H1 (cell line): ENCODE measurements at regions not wholly inside any gene's neighbourhood (a gene's known extent, or its start where the extent isn't known, plus 50 kb on each side); places are given as distances from the start of the nearest gene placed in this dataset.

Experiments used
- CTCF ChIA-PET: fragments of 300-600 bp; sonication (Branson Sonifier 250); formaldehyde crosslinking; loops from one replicate; lab custom pipeline; 2021; ENCODE audit not compliant: partially characterized antibody; lab: Charles Lee
- POLR2A ChIA-PET: fragments of 300-600 bp; sonication (Branson Sonifier 250); formaldehyde crosslinking; loops from one replicate; lab custom pipeline; 2021; ENCODE audit warnings: inconsistent platforms; ENCODE audit not compliant: partially characterized antibody; lab: Charles Lee
- DNase-seq, 2 experiments: peaks; one replicate each; pipeline versions ENCODE4 v3.0.0 to v3.0.0-alpha.2; 2010 to 2022; ENCODE audit warnings: low spot score in 2 of 2, low read depth in 1 of 2, mixed read lengths in 1 of 2
- FAIRE-seq: peaks from 2 replicates; lab custom pipeline; 2011; peaks lifted over from hg19 to GRCh38; lab: Jason Lieb, UNC
- H2AFZ ChIP-seq: 2 replicates; pipeline ENCODE4 v1.8.1; 2012; ENCODE audit warnings: low read length, inconsistent platforms
- H2AK5ac ChIP-seq: 2 replicates; pipeline ENCODE4 v1.6.1; 2013; ENCODE audit warnings: low read depth, low read length
- H2BK120ac ChIP-seq: replicated peaks from 2 replicates; pipeline ENCODE3; 2013; ENCODE audit warnings: low read depth, low read length, inconsistent platforms
- H2BK12ac ChIP-seq: 2 replicates; pipeline ENCODE4 v1.6.1; 2013; ENCODE audit warnings: low read depth, low read length
- H2BK15ac ChIP-seq: 2 replicates; pipeline ENCODE4 v1.6.1; 2013; ENCODE audit warnings: low read length
- H2BK20ac ChIP-seq: 2 replicates; pipeline ENCODE4 v1.6.1; 2013; ENCODE audit warnings: low read length
- H2BK5ac ChIP-seq: 2 replicates; pipeline ENCODE4 v1.6.1; 2013; ENCODE audit warnings: low read depth, low read length
- H3K14ac ChIP-seq: 2 replicates; pipeline ENCODE4 v1.6.1; 2013; ENCODE audit warnings: inconsistent platforms; ENCODE audit not compliant: insufficient read length
- H3K18ac ChIP-seq: 2 replicates; pipeline ENCODE4 v1.6.1; 2013; ENCODE audit warnings: low read length; ENCODE audit errors: extremely low read depth
- H3K23ac ChIP-seq: 2 replicates; pipeline ENCODE4 v1.6.1; 2013; ENCODE audit warnings: inconsistent platforms; ENCODE audit not compliant: insufficient read length
- H3K23me2 ChIP-seq: 2 replicates; pipeline ENCODE4 v1.6.1; 2013; ENCODE audit warnings: low read depth, low read length
- H3K27ac ChIP-seq: 2 replicates; pipeline ENCODE4 v1.6.1; 2011; ENCODE audit warnings: low read depth, low read length, inconsistent platforms
- H3K27me3 ChIP-seq, 4 experiments: replicated peaks in 1 of 4; 1 replicate in 1 of 4; 2 replicates in 3 of 4; pipeline versions ENCODE4 v1.6.1 to v1.8.1; 2011 to 2013; ENCODE audit warnings: low read length in 3 of 4, mild to moderate bottlenecking in 3 of 4, inconsistent platforms in 2 of 4, mixed read lengths in 2 of 4, moderate library complexity in 1 of 4; ENCODE audit not compliant: control insufficient read depth in 3 of 4, insufficient read depth in 3 of 4; ENCODE audit errors: extremely low read depth in 1 of 4
- H3K36me3 ChIP-seq, 4 experiments: 2 replicates each; pipeline versions ENCODE4 v1.6.1 to v1.8.1; 2011 to 2013; ENCODE audit warnings: mild to moderate bottlenecking in 4 of 4, low read length in 3 of 4, moderate library complexity in 2 of 4, control low read depth in 1 of 4, inconsistent platforms in 1 of 4; ENCODE audit not compliant: insufficient read depth in 4 of 4, control insufficient read depth in 2 of 4
- H3K4ac ChIP-seq: replicated peaks from 2 replicates; pipeline ENCODE3; 2013; ENCODE audit warnings: low read length, low read depth, mixed read lengths, inconsistent platforms; ENCODE audit not compliant: insufficient read length
- H3K4me1 ChIP-seq, 4 experiments: replicated peaks in 1 of 4; 1 replicate in 1 of 4; 2 replicates in 3 of 4; pipeline versions ENCODE4 v1.6.1 to v1.8.1; 2011 to 2013; ENCODE audit warnings: low read length in 3 of 4, inconsistent platforms in 2 of 4, mixed read lengths in 1 of 4; ENCODE audit not compliant: insufficient read depth in 4 of 4, control insufficient read depth in 3 of 4
- H3K4me2 ChIP-seq, 2 experiments: 2 replicates each; pipeline versions ENCODE4 v1.6.1 to v1.8.1; 2011 to 2013; ENCODE audit warnings: low read depth in 2 of 2, low read length in 2 of 2, control low read depth in 1 of 2, inconsistent platforms in 1 of 2, mild to moderate bottlenecking in 1 of 2; ENCODE audit not compliant: insufficient read depth in 1 of 2
- H3K4me3 ChIP-seq, 4 experiments: fragments of 200-600, 300-600 bp in 1 of 4; sonication (generic), shearing (Covaris generic), sonication (Bioruptor Twin) in 1 of 4; 2 replicates each; pipeline versions ENCODE4 v1.5.1 to v1.8.1; 2011 to 2016; ENCODE audit warnings: low read length in 4 of 4, low read depth in 3 of 4, control low read depth in 2 of 4, inconsistent platforms in 2 of 4, mild to moderate bottlenecking in 2 of 4, mixed read lengths in 1 of 4, moderate library complexity in 1 of 4; ENCODE audit not compliant: insufficient read depth in 2 of 4; ENCODE audit errors: extremely low read depth in 1 of 4
- H3K56ac ChIP-seq: replicated peaks from 2 replicates; pipeline ENCODE3; 2013; ENCODE audit warnings: low read depth, mild to moderate bottlenecking, mixed read lengths, low read length, inconsistent platforms; ENCODE audit not compliant: insufficient read length
- H3K79me1 ChIP-seq: 2 replicates; pipeline ENCODE4 v1.6.1; 2013; ENCODE audit warnings: low read depth, low read length, control low read depth
- H3K79me2 ChIP-seq, 2 experiments: 2 replicates each; pipeline versions ENCODE4 v1.6.1 to v1.8.1; 2012 to 2013; ENCODE audit warnings: low read length in 2 of 2, mild to moderate bottlenecking in 2 of 2, inconsistent platforms in 1 of 2; ENCODE audit not compliant: insufficient read depth in 2 of 2, control insufficient read depth in 1 of 2
- H3K9ac ChIP-seq, 4 experiments: replicated peaks in 1 of 4; 1 replicate in 1 of 4; 2 replicates in 3 of 4; pipeline versions ENCODE4 v1.6.1 to v1.8.1; 2011 to 2013; ENCODE audit warnings: low read depth in 3 of 4, low read length in 3 of 4, control low read depth in 2 of 4, mild to moderate bottlenecking in 2 of 4, moderate library complexity in 2 of 4, inconsistent platforms in 1 of 4; ENCODE audit errors: extremely low read depth in 1 of 4
- H3K9me3 ChIP-seq, 2 experiments: 2 replicates each; pipeline versions ENCODE4 v1.6.1 to v1.8.1; 2012 to 2013; ENCODE audit warnings: mild to moderate bottlenecking in 2 of 2, moderate library complexity in 2 of 2, control low read depth in 1 of 2, inconsistent platforms in 1 of 2, low read depth in 1 of 2, low read length in 1 of 2, mixed read lengths in 1 of 2; ENCODE audit not compliant: insufficient read depth in 2 of 2
- H4K20me1 ChIP-seq, 2 experiments: replicated peaks in 1 of 2; 2 replicates each; pipeline versions ENCODE3 to v1.8.1; 2011 to 2013; ENCODE audit warnings: inconsistent platforms in 2 of 2, low read length in 2 of 2, mild to moderate bottlenecking in 1 of 2; ENCODE audit not compliant: insufficient read depth in 2 of 2, control insufficient read depth in 1 of 2
- H4K5ac ChIP-seq: 2 replicates; pipeline ENCODE4 v1.6.1; 2013; ENCODE audit warnings: low read length, low read depth, mixed read lengths, inconsistent platforms; ENCODE audit not compliant: insufficient read length
- H4K8ac ChIP-seq: 2 replicates; pipeline ENCODE4 v1.8.0; 2013; ENCODE audit warnings: mild to moderate bottlenecking, moderate library complexity, low read length, inconsistent platforms; ENCODE audit not compliant: insufficient read depth; ENCODE audit errors: extremely low read depth
- H4K91ac ChIP-seq: replicated peaks from 2 replicates; pipeline ENCODE3; 2013; ENCODE audit warnings: low read length, mixed read lengths, inconsistent platforms; ENCODE audit not compliant: insufficient read length
- ASH2L ChIP-seq: fragments of 200-600, 300-600 bp; sonication (generic); IDR thresholded peaks from one replicate; pipeline ENCODE4 v1.7.1; 2017; ENCODE audit warnings: low read length
- BCL11A ChIP-seq, 2 experiments: IDR thresholded peaks; one replicate each; pipeline ENCODE4 v1.6.1; 2011; ENCODE audit warnings: low read depth in 2 of 2, low read length in 2 of 2, mild to moderate bottlenecking in 2 of 2
- CEBPB ChIP-seq: IDR thresholded peaks from 2 replicates; pipeline ENCODE4 v1.6.1; 2012; ENCODE audit warnings: low read depth, low read length
- FOSL1 ChIP-seq: IDR thresholded peaks from 2 replicates; pipeline ENCODE4 v1.6.1; 2011; ENCODE audit warnings: mild to moderate bottlenecking, low read depth, low read length, moderate library complexity; ENCODE audit not compliant: insufficient read depth
- GABPA ChIP-seq: IDR thresholded peaks from 2 replicates; pipeline ENCODE4 v1.6.1; 2011; ENCODE audit warnings: mild to moderate bottlenecking, low read length, moderate library complexity, borderline replicate concordance; ENCODE audit not compliant: insufficient read depth
- JUND ChIP-seq: IDR thresholded peaks from 2 replicates; pipeline ENCODE4 v1.6.1; 2011; ENCODE audit warnings: mild to moderate bottlenecking, improper control_type of control experiment, low read length
- NANOG ChIP-seq: IDR thresholded peaks from 2 replicates; pipeline ENCODE4 v1.6.1; 2011; ENCODE audit warnings: low read length, low read depth, mild to moderate bottlenecking, inconsistent platforms; ENCODE audit not compliant: insufficient read depth, poor library complexity, severe bottlenecking
- POLR2A ChIP-seq, 2 experiments: IDR thresholded peaks; 1 replicate in 1 of 2; 2 replicates in 1 of 2; pipeline ENCODE4 v1.6.1; 2011; ENCODE audit warnings: low read depth in 2 of 2, low read length in 2 of 2, mild to moderate bottlenecking in 2 of 2; ENCODE audit errors: control extremely low read depth in 1 of 2
- RXRA ChIP-seq: IDR thresholded peaks from 2 replicates; pipeline ENCODE4 v1.6.1; 2011; ENCODE audit warnings: low read depth, mild to moderate bottlenecking, low read length, moderate library complexity; ENCODE audit not compliant: insufficient read depth
- SIRT6 ChIP-seq: IDR thresholded peaks from one replicate; pipeline ENCODE4 v1.7.1; 2012; ENCODE audit warnings: low read length, inconsistent platforms
- WGBS, 2 experiments: shearing (Covaris generic) in 1 of 2; methylation state at CpG; one replicate each; pipeline versions ENCODE4 v1.1.6 to v1.1.7; 2013 to 2015; ENCODE audit warnings: low lambda C conversion rate in 2 of 2, mixed read lengths in 2 of 2, inconsistent platforms in 1 of 2, low coverage in 1 of 2, missing lambda C conversion rate in 1 of 2; ENCODE audit not compliant: insufficient replicate concordance in 2 of 2, insufficient coverage in 1 of 2, insufficient read length in 1 of 2; ENCODE audit errors: extremely low coverage in 1 of 2, missing lambda C conversion rate in 1 of 2; 5-methylcytosine and 5-hydroxymethylcytosine counted together
- TF ChIP-seq, protein P1 (sequence below): IDR thresholded peaks from 2 replicates; pipeline ENCODE4 v1.6.1; 2011; ENCODE audit warnings: low read depth, mild to moderate bottlenecking, low read length; ENCODE audit not compliant: insufficient read depth
- TF ChIP-seq, protein P2 (sequence below): IDR thresholded peaks from 2 replicates; pipeline ENCODE4 v1.6.1; 2012; ENCODE audit warnings: inconsistent platforms

DNA sequence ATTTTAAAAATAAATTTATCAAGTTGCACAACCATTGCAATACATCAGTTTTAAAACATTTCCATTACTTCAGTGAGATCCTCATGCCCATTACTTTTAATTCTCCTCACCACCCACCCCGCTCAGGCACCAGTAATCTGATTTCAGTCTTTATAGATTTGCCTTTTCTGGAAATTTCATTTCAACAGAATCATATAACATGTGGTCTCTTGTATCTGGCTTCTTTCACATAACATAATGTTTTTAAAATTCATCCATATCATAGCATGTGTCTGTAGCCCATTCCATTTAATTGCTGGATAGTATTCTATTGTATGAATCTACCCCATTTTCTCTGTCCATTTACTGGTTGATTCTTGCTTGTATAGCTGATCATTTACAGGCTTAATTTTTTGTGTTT is 110.3 kb upstream of the TMEM108 start:
- TF ChIP-seq BCL11A (IDR thresholded peaks at IDR 0.05; ENCODE audit: low read depth in 2 of 2, low read length in 2 of 2) (no peak), NANOG (no peak), SIRT6 (no peak), JUND (no peak), FOSL1 (no peak), GABPA (no peak), RXRA (no peak), CEBPB (no peak), POLR2A (IDR thresholded peaks at IDR 0.05; ENCODE audit: control extremely low read depth in 1 of 2, low read depth in 2 of 2, low read length in 2 of 2) (no peak), ASH2L (no peak)
- TF ChIP-seq, protein P1, sequence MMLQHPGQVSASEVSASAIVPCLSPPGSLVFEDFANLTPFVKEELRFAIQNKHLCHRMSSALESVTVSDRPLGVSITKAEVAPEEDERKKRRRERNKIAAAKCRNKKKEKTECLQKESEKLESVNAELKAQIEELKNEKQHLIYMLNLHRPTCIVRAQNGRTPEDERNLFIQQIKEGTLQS: no peak
- TF ChIP-seq, protein P2, sequence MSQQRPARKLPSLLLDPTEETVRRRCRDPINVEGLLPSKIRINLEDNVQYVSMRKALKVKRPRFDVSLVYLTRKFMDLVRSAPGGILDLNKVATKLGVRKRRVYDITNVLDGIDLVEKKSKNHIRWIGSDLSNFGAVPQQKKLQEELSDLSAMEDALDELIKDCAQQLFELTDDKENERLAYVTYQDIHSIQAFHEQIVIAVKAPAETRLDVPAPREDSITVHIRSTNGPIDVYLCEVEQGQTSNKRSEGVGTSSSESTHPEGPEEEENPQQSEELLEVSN: no peak
- Histone ChIP-seq H3K4ac (no peak overlapping the region), H2BK15ac (no peak overlapping the region), H3K23ac (no peak overlapping the region), H3K36me3 (no peaks in the 10 kb centered on the region), H3K18ac (no peak overlapping the region), H2AFZ (no peak overlapping the region), H3K9me3 (no peaks in the 10 kb centered on the region), H4K20me1 (peaks cover 0 to 2% of the 10 kb centered on the region in 2 experiments), H2BK20ac (no peak overlapping the region), H2BK12ac (no peak overlapping the region), H3K4me3 (no peak overlapping the region), H3K27me3 (no peaks in the 10 kb centered on the region; a peak in 1 of 7 replicates), H3K79me2 (no peaks in the 10 kb centered on the region), H3K79me1 (no peaks in the 10 kb centered on the region), H4K8ac (no peak overlapping the region), H3K23me2 (no peaks in the 10 kb centered on the region), H4K91ac (no peak overlapping the region), H3K4me1 (no peaks in the 10 kb centered on the region), H3K27ac (no peak overlapping the region), H3K56ac (no peak overlapping the region), H3K9ac (no peak overlapping the region), H4K5ac (no peak overlapping the region), H2BK5ac (no peak overlapping the region), H2AK5ac (no peak overlapping the region), H2BK120ac (no peak overlapping the region), H3K4me2 (no peak overlapping the region), H3K14ac (no peak overlapping the region)
- ChIA-PET CTCF (no interaction called here), POLR2A (no interaction called here)
- no peak for FAIRE-seq
- DNase-seq: no peak
- 95% methylated on average over 1 of the region's 1 CpG; no CpG with 5 or more reads in 1 of the 2 experiments for WGBS, 2 experiments
